HEK293T (cell line): ENCODE measurements at regions not wholly inside any gene's neighbourhood (a gene's known extent, or its start where the extent isn't known, plus 50 kb on each side); places are given as distances from the start of the nearest gene placed in this dataset.

Source experiments
- CTCF ChIA-PET: fragments of 350-600 bp; formaldehyde crosslinking; extraction: SDS; loops from one replicate; lab custom pipeline; 2021; ENCODE audit warnings: antibody characterized with exemption, inconsistent platforms; lab: Yijun Ruan, JAX
- POLR2A ChIA-PET: fragments of 350-600 bp; formaldehyde crosslinking; extraction: SDS; loops from one replicate; lab custom pipeline; 2020; ENCODE audit warnings: antibody characterized with exemption, inconsistent platforms; lab: Yijun Ruan, JAX
- DNase-seq: peaks from one replicate; pipeline ENCODE4 v3.0.0; 2012; ENCODE audit warnings: mixed read lengths; ENCODE audit errors: extremely low spot score
- ARNT ChIP-seq: fragments of 450-650 bp; IDR thresholded peaks from 2 replicates; pipeline ENCODE4 v1.6.1; 2017; ENCODE audit warnings: mild to moderate bottlenecking
- BHLHE40 ChIP-seq: fragments of 450-650 bp; IDR thresholded peaks from 2 replicates; pipeline ENCODE4 v1.6.1; 2016; ENCODE audit warnings: mild to moderate bottlenecking, moderate library complexity, borderline replicate concordance
- CTBP1 ChIP-seq: fragments of 450-650 bp; IDR thresholded peaks from 2 replicates; pipeline ENCODE4 v1.6.1; 2016; ENCODE audit warnings: borderline replicate concordance
- ELF4 ChIP-seq: fragments of 450-650 bp; IDR thresholded peaks from 2 replicates; pipeline ENCODE4 v1.6.1; 2017; ENCODE audit warnings: antibody characterized with exemption
- FOXA1 ChIP-seq: fragments of 450-650 bp; IDR thresholded peaks from 2 replicates; pipeline ENCODE4 v1.6.1; 2016; ENCODE audit warnings: mild to moderate bottlenecking
- FOXK2 ChIP-seq: fragments of 450-650 bp; IDR thresholded peaks from 2 replicates; pipeline ENCODE4 v1.6.1; 2016; ENCODE audit warnings: mild to moderate bottlenecking
- FOXM1 ChIP-seq: fragments of 450-650 bp; IDR thresholded peaks from 2 replicates; pipeline ENCODE4 v1.6.1; 2017; ENCODE audit warnings: mild to moderate bottlenecking, borderline replicate concordance
- HDGF ChIP-seq: fragments of 450-650 bp; IDR thresholded peaks from 2 replicates; pipeline ENCODE4 v1.6.1; 2017; ENCODE audit warnings: antibody characterized with exemption, borderline replicate concordance
- L3MBTL2 ChIP-seq: fragments of 450-650 bp; conservative IDR thresholded peaks from 2 replicates; pipeline ENCODE4 v1.6.1; 2016; ENCODE audit warnings: mild to moderate bottlenecking
- LEF1 ChIP-seq: fragments of 450-650 bp; IDR thresholded peaks from 2 replicates; pipeline ENCODE4 v1.6.1; 2017; ENCODE audit warnings: mild to moderate bottlenecking, borderline replicate concordance
- NFRKB ChIP-seq: fragments of 450-650 bp; IDR thresholded peaks from 2 replicates; pipeline ENCODE4 v1.6.1; 2016; ENCODE audit warnings: mild to moderate bottlenecking, moderate library complexity
- PKNOX1 ChIP-seq: fragments of 450-650 bp; IDR thresholded peaks from 2 replicates; pipeline ENCODE4 v1.6.1; 2016
- SP1 ChIP-seq: fragments of 450-650 bp; IDR thresholded peaks from 2 replicates; pipeline ENCODE4 v1.6.1; 2017
- SUZ12 ChIP-seq: fragments of 450-650 bp; IDR thresholded peaks from 2 replicates; pipeline ENCODE4 v1.6.1; 2016; ENCODE audit warnings: mild to moderate bottlenecking
- TARDBP ChIP-seq: fragments of 450-650 bp; IDR thresholded peaks from 2 replicates; pipeline ENCODE4 v1.6.1; 2016
- ZNF384 ChIP-seq: fragments of 450-650 bp; IDR thresholded peaks from 2 replicates; pipeline ENCODE4 v1.6.1; 2016

GRCh38 chr4:128665514-128665913 lies 144.0 kb upstream of the JADE1 start:
- DNase-seq: no peak
- ChIA-PET CTCF (no interaction called here), POLR2A (no interaction called here)
- no peak for TF ChIP-seq NFRKB
- no peak for TF ChIP-seq ZNF384
- no peak for TF ChIP-seq ARNT
- no peak for TF ChIP-seq FOXA1
- no peak for TF ChIP-seq BHLHE40
- TF ChIP-seq TARDBP: no peak
- no peak for TF ChIP-seq ELF4
- TF ChIP-seq LEF1: no peak
- no peak for TF ChIP-seq FOXK2
- TF ChIP-seq CTBP1: no peak

- no peak for TF ChIP-seq FOXA1
- no peak for TF ChIP-seq FOXM1
- TF ChIP-seq BHLHE40: no peak
- TF ChIP-seq HDGF: no peak
- DNase-seq: no peak
- POLR2A ChIA-PET: no interaction called here
- CTCF ChIA-PET: no interaction called here
These were observed 146.2 kb upstream of the JADE1 start for GRCh38 chr4:128663325-128663724.

- no peak for DNase-seq
- CTCF ChIA-PET: no interaction called here
- TF ChIP-seq ZNF384 (no peak), NFRKB (no peak), SUZ12 (no peak), TARDBP (no peak)
- POLR2A ChIA-PET: no interaction called here
These were observed 148.0 kb upstream of the JADE1 start for GRCh38 chr4:128661479-128661878.

- ChIA-PET POLR2A (no interaction called here), CTCF (no interaction called here)
- TF ChIP-seq ELF4: no peak
- TF ChIP-seq ZNF384: no peak
- no peak for TF ChIP-seq FOXM1
- TF ChIP-seq ARNT: no peak
- TF ChIP-seq HDGF: no peak
- DNase-seq: no peak
These were observed 148.9 kb upstream of the JADE1 start for GRCh38 chr4:128660361-128661215.

- ChIA-PET CTCF (interaction anchor here (0.7 kb wide), 1 partner anchor 150 kb away, joined by 3 read pairs; no protein-coding TSS in a partner anchor), POLR2A (no interaction called here)
- TF ChIP-seq ZNF384: no peak
- TF ChIP-seq L3MBTL2: no peak
- no peak for DNase-seq
These were observed 151.3 kb upstream of the JADE1 start for GRCh38 chr4:128658214-128658631.

GRCh38 chr4:128657638-128658037 lies 151.9 kb upstream of the JADE1 start:
- no peak for TF ChIP-seq SUZ12
- TF ChIP-seq FOXA1: no peak
- no peak for TF ChIP-seq ARNT
- no peak for TF ChIP-seq PKNOX1
- CTCF ChIA-PET: no interaction called here
- no peak for DNase-seq
- POLR2A ChIA-PET: no interaction called here

GRCh38 chr4:128654465-128654864 lies 155.0 kb upstream of the JADE1 start:
- DNase-seq: no peak
- POLR2A ChIA-PET: no interaction called here
- no peak for TF ChIP-seq ZNF384
- TF ChIP-seq FOXK2: no peak
- TF ChIP-seq LEF1: no peak
- no peak for TF ChIP-seq ELF4
- no peak for TF ChIP-seq BHLHE40
- no peak for TF ChIP-seq FOXA1
- no peak for TF ChIP-seq TARDBP
- no peak for TF ChIP-seq FOXM1
- no peak for TF ChIP-seq PKNOX1
- no peak for TF ChIP-seq L3MBTL2
- no peak for TF ChIP-seq ARNT
- no peak for TF ChIP-seq SUZ12
- TF ChIP-seq HDGF: no peak
- TF ChIP-seq SP1: no peak
- no peak for TF ChIP-seq NFRKB
- no peak for TF ChIP-seq CTBP1
- CTCF ChIA-PET: no interaction called here
